Neural cell (in vitro differentiated cells): ENCODE measurements at regions not wholly inside any gene's neighbourhood (a gene's known extent, or its start where the extent isn't known, plus 50 kb on each side); places are given as distances from the start of the nearest gene placed in this dataset.

ENCODE experiments used
- EZH2 ChIP-seq: fragments of 200-600, 300-800 bp; shearing (Covaris generic), sonication (generic); IDR thresholded peaks from 2 replicates; pipeline ENCODE4 v1.6.1; 2014; ENCODE audit warnings: antibody characterized with exemption, low read length, borderline replicate concordance, mild to moderate bottlenecking; ENCODE audit not compliant: insufficient read depth, poor library complexity, severe bottlenecking
- MXI1 ChIP-seq: fragments of 450-650 bp; conservative IDR thresholded peaks from 2 replicates; pipeline ENCODE4 v1.6.1; 2014; ENCODE audit warnings: antibody characterized with exemption, mild to moderate bottlenecking; ENCODE audit not compliant: poor library complexity, severe bottlenecking
- TF ChIP-seq, protein P1 (sequence below): fragments of 450-650 bp; IDR thresholded peaks from 2 replicates; pipeline ENCODE4 v1.5.1; 2014; ENCODE audit warnings: antibody characterized with exemption, mild to moderate bottlenecking, moderate library complexity; ENCODE audit not compliant: poor library complexity, severe bottlenecking
- TF ChIP-seq, protein P2 (sequence below): IDR thresholded peaks from 2 replicates; pipeline ENCODE4 v1.6.1; 2012; ENCODE audit warnings: borderline replicate concordance

DNA sequence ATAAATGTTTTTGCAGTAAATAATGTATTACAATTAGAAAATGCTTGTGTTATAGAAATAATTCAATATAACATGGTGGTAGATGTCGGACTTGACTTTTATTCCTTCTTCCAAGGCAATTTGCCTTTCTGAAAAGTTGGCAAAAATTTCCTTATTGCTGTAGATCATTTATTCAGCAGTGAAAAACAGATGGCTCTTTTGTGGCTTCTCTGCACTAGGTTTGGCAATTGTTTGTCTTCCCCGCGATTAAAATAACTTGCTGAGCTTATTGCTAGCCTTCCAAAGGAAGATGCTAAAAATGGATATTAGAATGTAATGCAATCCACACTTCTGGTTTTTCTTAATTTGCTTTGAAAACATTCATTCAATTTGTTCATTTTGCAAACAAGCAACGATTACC, 1977.9 kb upstream of the ADGRL3 start:
- TF ChIP-seq, protein P1, sequence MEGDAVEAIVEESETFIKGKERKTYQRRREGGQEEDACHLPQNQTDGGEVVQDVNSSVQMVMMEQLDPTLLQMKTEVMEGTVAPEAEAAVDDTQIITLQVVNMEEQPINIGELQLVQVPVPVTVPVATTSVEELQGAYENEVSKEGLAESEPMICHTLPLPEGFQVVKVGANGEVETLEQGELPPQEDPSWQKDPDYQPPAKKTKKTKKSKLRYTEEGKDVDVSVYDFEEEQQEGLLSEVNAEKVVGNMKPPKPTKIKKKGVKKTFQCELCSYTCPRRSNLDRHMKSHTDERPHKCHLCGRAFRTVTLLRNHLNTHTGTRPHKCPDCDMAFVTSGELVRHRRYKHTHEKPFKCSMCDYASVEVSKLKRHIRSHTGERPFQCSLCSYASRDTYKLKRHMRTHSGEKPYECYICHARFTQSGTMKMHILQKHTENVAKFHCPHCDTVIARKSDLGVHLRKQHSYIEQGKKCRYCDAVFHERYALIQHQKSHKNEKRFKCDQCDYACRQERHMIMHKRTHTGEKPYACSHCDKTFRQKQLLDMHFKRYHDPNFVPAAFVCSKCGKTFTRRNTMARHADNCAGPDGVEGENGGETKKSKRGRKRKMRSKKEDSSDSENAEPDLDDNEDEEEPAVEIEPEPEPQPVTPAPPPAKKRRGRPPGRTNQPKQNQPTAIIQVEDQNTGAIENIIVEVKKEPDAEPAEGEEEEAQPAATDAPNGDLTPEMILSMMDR = no peak
- no peak for TF ChIP-seq MXI1
- TF ChIP-seq, protein P2, sequence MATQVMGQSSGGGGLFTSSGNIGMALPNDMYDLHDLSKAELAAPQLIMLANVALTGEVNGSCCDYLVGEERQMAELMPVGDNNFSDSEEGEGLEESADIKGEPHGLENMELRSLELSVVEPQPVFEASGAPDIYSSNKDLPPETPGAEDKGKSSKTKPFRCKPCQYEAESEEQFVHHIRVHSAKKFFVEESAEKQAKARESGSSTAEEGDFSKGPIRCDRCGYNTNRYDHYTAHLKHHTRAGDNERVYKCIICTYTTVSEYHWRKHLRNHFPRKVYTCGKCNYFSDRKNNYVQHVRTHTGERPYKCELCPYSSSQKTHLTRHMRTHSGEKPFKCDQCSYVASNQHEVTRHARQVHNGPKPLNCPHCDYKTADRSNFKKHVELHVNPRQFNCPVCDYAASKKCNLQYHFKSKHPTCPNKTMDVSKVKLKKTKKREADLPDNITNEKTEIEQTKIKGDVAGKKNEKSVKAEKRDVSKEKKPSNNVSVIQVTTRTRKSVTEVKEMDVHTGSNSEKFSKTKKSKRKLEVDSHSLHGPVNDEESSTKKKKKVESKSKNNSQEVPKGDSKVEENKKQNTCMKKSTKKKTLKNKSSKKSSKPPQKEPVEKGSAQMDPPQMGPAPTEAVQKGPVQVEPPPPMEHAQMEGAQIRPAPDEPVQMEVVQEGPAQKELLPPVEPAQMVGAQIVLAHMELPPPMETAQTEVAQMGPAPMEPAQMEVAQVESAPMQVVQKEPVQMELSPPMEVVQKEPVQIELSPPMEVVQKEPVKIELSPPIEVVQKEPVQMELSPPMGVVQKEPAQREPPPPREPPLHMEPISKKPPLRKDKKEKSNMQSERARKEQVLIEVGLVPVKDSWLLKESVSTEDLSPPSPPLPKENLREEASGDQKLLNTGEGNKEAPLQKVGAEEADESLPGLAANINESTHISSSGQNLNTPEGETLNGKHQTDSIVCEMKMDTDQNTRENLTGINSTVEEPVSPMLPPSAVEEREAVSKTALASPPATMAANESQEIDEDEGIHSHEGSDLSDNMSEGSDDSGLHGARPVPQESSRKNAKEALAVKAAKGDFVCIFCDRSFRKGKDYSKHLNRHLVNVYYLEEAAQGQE = no peak
- no peak for TF ChIP-seq EZH2
